ENCODE measurements at regions not wholly inside any gene's neighbourhood (a gene's known extent, or its start where the extent isn't known, plus 50 kb on each side); places are given as distances from the start of the nearest gene placed in this dataset.

DNA sequence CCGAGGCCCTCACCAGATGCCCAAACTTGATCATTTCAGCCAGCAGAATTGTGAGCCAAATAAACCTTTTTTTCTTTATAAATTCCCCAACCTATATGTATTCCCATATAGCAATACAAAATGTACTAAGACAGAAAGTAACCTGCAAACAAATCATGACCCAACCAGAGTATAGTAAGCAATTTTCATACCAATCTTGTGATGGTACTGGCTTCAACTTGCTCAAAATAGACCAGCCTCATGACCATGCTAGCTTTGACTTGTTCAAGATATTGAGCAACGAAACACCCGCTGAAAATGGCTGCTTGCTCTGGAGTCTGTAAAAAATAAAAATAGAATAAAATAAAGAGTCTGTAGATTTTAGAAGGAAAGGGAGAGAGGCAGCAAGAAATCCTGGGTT is 97.6 kb downstream of the C1D start:
- Histone ChIP-seq H3K9ac (ENCODE audit: insufficient read depth in 1 of 2, low read length in 2 of 2) (no peak overlapping the region), H3K4me3 (no peak overlapping the region), H3K27me3 (ENCODE audit: control insufficient read depth in 3 of 3, insufficient read depth in 3 of 3, low read length in 2 of 3) (no peaks in the 10 kb centered on the region), H3K9me3 (ENCODE audit: control insufficient read depth in 4 of 4, insufficient read depth in 3 of 4, low read length in 3 of 4) (no peaks in the 10 kb centered on the region), H3K36me3 (ENCODE audit: control insufficient read depth in 4 of 4, insufficient read depth in 4 of 4, low read length in 4 of 4) (no peaks in the 10 kb centered on the region), H3K4me1 (ENCODE audit: control insufficient read depth in 5 of 5, insufficient read depth in 5 of 5, low read length in 5 of 5) (no peaks in the 10 kb centered on the region), H3K27ac (ENCODE audit: low read depth in 1 of 2, low read length in 1 of 2) (no peak overlapping the region)
- DNase-seq (no peak), ATAC-seq (ENCODE audit: insufficient read depth, low FRiP score) (no peak)
- WGBS, 2 donors, result 95% methylated on average over 3 of the region's 3 CpGs
- TF ChIP-seq, protein P1, sequence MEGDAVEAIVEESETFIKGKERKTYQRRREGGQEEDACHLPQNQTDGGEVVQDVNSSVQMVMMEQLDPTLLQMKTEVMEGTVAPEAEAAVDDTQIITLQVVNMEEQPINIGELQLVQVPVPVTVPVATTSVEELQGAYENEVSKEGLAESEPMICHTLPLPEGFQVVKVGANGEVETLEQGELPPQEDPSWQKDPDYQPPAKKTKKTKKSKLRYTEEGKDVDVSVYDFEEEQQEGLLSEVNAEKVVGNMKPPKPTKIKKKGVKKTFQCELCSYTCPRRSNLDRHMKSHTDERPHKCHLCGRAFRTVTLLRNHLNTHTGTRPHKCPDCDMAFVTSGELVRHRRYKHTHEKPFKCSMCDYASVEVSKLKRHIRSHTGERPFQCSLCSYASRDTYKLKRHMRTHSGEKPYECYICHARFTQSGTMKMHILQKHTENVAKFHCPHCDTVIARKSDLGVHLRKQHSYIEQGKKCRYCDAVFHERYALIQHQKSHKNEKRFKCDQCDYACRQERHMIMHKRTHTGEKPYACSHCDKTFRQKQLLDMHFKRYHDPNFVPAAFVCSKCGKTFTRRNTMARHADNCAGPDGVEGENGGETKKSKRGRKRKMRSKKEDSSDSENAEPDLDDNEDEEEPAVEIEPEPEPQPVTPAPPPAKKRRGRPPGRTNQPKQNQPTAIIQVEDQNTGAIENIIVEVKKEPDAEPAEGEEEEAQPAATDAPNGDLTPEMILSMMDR (IDR thresholded peaks at IDR 0.05; ENCODE audit: control extremely low read depth, extremely low read depth), result no peak

DNA sequence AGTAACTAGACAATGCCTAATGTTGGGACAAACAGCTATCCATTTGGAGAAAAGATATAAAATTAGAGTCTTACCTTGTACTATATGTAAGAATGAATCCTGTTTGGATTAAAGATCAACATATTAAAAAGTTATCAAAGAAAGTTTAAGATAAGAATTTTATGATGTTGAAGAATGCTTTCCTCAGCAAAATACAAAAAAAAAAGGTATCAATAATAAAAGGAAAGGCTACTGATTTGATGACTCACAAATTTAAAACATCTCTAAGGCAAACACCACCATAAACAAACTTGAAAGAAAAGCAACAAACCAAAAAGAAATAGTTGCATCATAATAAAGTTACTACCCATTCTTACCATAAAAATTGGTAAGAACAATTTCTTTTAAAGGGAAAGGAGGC is 92.7 kb downstream of the C1D start:
- H3K27ac ChIP-seq (ENCODE audit: low read depth in 1 of 2, low read length in 1 of 2), result no peak overlapping the region
- H3K4me3 ChIP-seq, result no peak overlapping the region
- H3K36me3 ChIP-seq (ENCODE audit: control insufficient read depth in 4 of 4, insufficient read depth in 4 of 4, low read length in 4 of 4), result no peaks in the 10 kb centered on the region
- ATAC-seq (ENCODE audit: insufficient read depth, low FRiP score) (no peak), DNase-seq (no peak)
- H3K9me3 ChIP-seq (ENCODE audit: control insufficient read depth in 4 of 4, insufficient read depth in 3 of 4, low read length in 3 of 4), result no peaks in the 10 kb centered on the region
- TF ChIP-seq, protein P1 (IDR thresholded peaks at IDR 0.05; ENCODE audit: control extremely low read depth, extremely low read depth), result no peak
- no peaks in the 10 kb centered on the region for H3K27me3 ChIP-seq (ENCODE audit: control insufficient read depth in 3 of 3, insufficient read depth in 3 of 3, low read length in 2 of 3)
- H3K4me1 ChIP-seq (ENCODE audit: control insufficient read depth in 5 of 5, insufficient read depth in 5 of 5, low read length in 5 of 5), result peaks cover 0 to 4% (median 1%) of the 10 kb centered on the region in 5 donors
- no peak overlapping the region for H3K9ac ChIP-seq (ENCODE audit: insufficient read depth in 1 of 2, low read length in 2 of 2)

DNA sequence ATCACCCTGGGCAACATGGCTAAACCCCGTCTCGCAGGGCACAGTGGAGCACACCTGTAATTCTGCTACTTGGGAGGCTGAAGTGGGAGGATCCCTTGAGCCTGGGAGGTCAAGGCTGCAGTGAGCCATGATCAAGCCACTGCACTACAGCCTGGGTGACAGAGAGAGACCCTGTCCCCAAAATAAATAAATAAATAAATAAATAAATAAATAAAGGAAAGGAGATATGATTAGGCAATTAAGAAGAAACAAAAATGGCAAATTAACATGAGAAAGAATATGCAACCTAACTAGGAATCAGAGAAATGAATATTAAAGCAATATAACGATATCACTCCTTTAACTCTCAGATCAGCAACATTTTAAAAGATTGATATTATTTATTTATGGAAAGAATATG is 92.3 kb downstream of the C1D start:
- Histone ChIP-seq H3K27me3 (ENCODE audit: control insufficient read depth in 3 of 3, insufficient read depth in 3 of 3, low read length in 2 of 3) (no peaks in the 10 kb centered on the region), H3K4me3 (no peak overlapping the region), H3K27ac (ENCODE audit: low read depth in 1 of 2, low read length in 1 of 2) (no peak overlapping the region), H3K4me1 (ENCODE audit: control insufficient read depth in 5 of 5, insufficient read depth in 5 of 5, low read length in 5 of 5) (peaks cover 0 to 8% (median 1%) of the 10 kb centered on the region in 5 donors), H3K9ac (ENCODE audit: insufficient read depth in 1 of 2, low read length in 2 of 2) (no peak overlapping the region), H3K9me3 (ENCODE audit: control insufficient read depth in 4 of 4, insufficient read depth in 3 of 4, low read length in 3 of 4) (no peaks in the 10 kb centered on the region), H3K36me3 (ENCODE audit: control insufficient read depth in 4 of 4, insufficient read depth in 4 of 4, low read length in 4 of 4) (no peaks in the 10 kb centered on the region)
- WGBS, 2 donors, result 97% methylated on average over 3 of the region's 3 CpGs
- DNase-seq, result no peak
- TF ChIP-seq, protein P1 (IDR thresholded peaks at IDR 0.05; ENCODE audit: control extremely low read depth, extremely low read depth), result no peak
- no peak for ATAC-seq (ENCODE audit: insufficient read depth, low FRiP score)
